ENCODE measurements at regions not wholly inside any gene's neighbourhood (a gene's known extent, or its start where the extent isn't known, plus 50 kb on each side); places are given as distances from the start of the nearest gene placed in this dataset.
A peak's percentile ranks its signal among the peaks of the same experiment; 100 is the strongest.

DNA sequence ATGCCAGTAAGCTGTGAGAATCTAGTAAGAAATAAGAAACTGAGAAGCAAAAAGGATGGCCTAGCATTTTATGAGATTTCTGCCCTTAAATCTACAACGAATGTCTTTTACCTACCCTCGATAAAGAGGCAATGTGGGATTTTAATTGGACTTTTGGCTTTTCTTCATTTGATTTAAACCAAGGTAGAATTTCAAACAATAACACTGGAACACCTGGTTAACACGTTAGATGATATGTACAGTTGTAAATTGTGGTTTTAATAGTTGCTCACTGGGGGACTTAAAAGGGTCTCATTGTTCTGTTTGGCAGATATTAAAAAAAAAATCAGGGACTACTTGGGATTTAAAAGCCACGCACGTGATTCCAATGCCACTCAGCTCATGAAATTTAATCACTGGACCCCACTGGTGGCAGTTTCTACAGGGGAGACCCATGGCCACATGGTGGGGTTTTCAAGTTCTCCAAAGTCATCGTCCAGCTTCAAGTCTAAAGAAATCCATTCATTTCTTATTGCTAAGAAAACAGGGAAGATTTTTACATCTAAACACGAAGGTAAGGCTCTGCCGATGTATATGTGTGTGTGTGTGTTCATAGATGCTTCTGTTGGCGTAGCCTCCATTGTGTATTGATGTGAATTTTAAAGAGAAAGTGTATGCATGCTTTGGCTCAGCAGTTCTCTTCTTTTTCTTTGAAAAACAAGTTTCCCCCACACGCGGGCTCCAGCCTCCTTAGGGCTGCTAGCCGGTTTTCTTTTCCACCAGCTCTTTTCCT, 588.6 kb upstream of the MKI67 start:
- DNase-seq (ENCODE audit: low read depth in 4 of 4, low spot score in 2 of 4), result no peak

DNA sequence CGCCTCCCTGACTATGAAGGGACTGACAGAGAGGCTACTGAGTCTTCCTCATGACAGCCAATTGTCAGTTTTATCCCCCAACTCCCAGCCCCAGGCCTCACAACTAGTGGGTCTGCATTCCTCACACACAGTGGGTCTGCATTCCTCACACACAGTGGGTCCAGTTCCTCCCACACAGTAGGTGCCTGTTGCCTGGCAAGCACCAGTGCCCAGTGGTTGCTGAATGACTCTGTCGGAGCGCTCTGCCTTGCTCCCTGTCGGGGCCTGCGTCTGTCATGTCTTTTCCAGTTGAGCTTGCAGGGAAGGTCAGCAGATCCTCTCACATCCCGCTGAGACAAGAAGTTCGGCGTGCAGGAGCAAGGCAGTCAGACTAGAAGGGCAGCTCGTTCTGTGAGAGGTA, 590.0 kb upstream of the MKI67 start:
- DNase-seq (ENCODE audit: low read depth in 4 of 4, low spot score in 2 of 4), result no peak

DNA sequence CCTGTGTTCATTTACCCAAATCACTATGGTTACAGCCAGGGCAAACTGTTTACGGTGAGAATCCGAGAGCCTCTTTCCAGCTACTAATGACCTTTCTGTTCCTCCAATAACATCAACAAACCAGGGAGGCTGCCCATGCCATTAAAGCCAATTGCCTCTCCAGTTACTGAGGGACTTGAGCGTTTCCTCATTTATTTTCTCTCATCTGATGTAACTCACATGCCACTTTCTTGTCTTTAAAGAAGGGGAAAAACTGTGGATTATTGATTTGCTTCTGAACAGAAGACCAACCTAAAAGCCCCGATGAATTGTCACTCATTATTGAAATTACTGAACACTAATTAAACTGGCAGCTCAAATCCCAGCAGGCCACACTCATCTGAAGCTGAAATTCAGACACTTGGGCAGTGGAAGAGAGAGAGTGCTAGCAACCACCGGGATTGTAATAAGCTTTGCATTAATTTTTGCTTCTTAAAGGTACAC, 595.8 kb upstream of the MKI67 start:
- DNase-seq (ENCODE audit: low read depth in 4 of 4, low spot score in 2 of 4), result no peak

DNA sequence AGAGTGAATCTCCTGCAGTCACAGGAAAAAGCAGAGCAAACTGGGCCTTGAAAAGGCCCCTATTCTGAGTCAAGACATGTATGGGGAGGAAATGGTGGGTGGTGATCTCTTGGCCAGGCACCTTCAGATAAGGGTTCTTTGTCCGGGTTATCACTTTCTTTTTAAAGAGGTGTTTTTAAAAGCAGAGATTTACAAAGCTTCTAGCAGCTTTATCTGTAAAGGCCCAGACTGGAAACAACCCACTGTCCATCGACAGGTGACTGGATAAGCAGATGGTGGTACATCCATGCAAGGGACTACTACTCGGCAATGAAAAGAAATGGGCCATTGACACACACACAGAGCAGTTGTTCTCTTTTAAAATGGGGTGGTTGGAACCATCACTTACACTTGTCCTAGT, 596.7 kb upstream of the MKI67 start:
- no peak for DNase-seq (ENCODE audit: low read depth in 4 of 4, low spot score in 2 of 4)

DNA sequence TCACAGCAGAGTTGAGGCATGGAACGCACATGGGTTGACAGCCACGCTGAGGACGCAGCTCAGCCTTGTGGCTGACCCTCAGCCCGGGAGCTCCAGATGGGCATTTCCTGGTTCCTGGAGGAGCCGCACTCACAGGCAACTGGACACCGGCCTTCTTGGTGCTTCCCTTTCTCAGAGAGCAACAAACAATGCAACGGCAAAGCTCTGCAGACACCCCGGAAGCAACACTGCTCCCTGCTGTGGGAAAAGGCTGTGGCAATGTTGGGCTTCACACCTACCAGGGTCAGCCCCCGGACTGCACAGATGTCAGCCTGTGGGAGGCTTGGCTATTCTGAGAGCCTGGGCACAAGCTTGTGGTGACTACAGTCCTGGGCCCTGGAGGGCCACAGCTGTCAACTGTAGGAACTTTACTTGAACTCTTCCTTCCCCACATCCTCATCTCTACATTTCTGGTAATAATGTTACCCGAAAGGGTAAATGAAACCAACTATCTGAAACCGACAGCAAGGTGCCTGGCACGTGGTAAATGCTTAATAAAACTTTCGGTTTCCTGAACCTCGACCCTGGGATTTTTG, 597.5 kb upstream of the MKI67 start:
- no peak for DNase-seq (ENCODE audit: low read depth in 4 of 4, low spot score in 2 of 4)

DNA sequence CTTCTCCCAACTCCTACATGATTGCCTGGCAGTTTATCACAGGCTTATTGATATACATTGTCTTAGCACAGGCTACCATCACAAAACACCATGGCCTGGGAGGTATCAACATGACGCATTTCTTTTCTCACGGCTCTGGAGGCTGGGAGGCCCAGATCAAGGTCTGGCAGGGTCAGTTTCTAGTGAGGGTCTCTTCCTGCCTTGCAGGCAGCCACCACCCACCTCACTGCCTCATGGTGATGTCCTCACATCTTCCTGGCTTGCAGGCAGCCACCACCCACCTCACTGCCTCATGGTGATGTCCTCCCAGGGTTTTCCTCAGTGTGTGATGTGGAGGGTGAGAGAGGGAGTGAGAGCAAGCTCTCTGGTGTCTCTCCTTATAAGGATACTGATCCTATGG, 599.3 kb upstream of the MKI67 start:
- no peak for DNase-seq (ENCODE audit: low read depth in 4 of 4, low spot score in 2 of 4)

DNA sequence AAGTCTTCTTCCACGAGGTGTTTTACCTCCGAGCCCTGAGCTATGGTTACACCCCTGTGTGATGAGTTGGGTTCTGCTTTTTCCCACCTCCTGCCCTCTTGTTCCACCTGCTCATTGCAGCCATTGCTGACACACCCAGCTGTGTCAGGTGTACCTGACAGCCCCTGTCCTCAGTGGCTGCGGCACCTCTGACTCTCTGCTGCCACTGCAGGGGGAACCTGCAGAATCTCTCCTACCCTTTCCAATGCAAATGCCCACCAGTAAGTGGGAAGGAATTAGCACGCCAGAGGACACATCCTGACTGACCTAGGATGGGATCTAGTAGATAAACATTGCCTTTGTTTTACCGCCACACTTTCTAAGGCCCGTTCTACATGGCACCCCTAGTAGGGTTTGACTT, 600.9 kb upstream of the MKI67 start:
- DNase-seq (ENCODE audit: low read depth in 4 of 4, low spot score in 2 of 4), result no peak

DNA sequence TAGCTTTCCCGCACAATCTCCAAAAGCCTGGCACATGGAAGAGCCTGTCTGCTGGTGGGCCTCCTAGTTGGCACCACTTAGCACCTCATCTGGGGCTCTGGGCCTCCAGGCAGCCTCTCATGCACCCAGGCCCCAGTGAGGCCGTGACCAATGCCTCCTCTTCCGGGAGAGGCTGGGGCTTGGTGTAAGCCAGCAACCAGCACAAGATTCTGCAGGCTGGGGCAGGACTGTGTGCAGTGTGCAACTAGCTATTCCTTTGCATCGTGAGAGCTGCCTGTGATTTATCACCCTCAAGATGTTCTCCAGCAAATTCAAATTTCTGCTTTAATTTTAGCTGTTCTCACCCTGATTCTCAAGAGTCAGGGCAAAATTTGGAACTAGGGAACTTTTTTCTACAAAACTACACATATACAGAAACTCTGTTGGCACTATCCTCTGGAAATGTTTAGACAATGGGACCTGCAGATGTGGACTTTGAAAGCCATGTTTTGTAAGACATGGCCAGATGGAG, 603.7 kb upstream of the MKI67 start:
- DNase-seq (ENCODE audit: low read depth in 4 of 4, low spot score in 2 of 4), result no peak

DNA sequence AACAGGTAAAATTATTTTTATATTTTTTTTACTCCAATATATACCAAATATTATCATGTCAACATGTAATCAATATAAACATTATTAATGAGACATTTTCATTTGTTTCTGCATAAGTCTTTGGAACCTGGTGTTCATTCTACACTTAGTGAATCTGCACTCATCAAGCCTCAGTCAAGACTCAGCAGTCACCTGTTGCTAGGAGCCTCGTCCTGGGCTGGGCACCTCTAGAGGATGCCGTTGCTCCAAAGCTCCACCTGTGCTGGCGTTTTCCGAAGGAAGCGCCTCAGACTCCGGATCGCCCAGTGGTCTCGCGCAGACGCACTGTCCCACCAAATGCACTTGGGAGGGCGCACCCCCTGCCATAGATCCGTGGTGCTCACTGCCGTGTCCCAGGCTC, 604.7 kb upstream of the MKI67 start:
- DNase-seq (ENCODE audit: low read depth in 4 of 4, low spot score in 2 of 4), result no peak

DNA sequence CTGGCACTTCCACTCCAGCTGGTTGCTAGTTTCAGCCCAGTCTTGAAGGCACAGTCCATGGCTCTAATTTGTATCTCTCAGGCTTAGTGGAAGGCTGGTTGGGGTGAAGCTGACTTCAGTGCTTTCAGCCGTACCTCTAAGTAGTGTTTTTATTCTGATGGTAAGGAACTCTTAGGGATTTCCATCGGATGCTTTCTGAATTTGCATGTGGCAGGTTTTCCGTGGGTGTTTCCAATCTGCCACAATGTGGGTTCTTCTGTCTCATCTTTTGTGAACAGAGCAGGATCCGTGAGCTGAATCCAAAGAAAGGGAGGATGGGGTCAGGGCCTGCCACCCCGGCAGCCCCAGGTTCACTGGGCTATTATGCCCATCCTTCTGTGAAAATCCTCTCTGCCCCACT, 607.9 kb upstream of the MKI67 start:
- no peak for DNase-seq (ENCODE audit: low read depth in 4 of 4, low spot score in 2 of 4)

DNA sequence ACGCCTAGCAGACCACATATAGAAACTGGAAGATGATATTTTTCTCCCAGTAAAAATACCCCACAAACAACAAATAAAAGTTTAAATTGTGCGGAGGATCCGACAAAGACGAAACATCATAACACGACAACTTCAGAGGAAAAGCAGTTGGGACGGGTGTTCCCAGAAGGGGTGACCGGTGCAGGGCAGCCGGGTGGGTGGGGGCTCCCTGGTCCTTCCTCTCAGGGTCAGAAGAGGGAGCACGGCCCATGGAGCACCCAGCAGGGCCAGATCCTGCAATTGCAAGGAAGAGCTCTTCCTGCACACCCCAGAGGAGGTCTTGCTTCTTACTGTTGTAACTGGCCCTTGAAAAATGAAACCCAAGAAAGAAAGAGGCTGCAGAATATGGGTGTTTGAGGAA, 608.5 kb upstream of the MKI67 start:
- DNase-seq (ENCODE audit: low read depth in 4 of 4, low spot score in 2 of 4), result no peak

DNA sequence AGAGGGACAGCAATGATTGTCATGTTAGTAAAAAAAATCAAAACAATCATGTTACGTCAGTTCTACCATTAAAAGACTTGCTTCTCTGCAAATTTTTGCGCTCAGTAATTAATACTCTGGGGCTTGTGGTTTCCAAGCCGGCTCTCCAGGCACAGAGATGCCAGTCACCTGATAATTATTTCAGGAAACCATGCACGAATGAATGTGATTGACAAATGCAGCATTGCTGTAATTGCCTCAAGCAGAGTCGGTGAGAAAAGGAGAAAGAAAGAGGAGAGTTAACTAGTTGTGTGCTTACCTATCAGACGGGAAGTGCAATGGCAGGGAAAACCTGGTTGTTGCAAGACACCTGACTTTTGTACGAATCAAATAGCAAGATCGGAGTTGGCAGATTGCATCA, 609.8 kb upstream of the MKI67 start:
- DNase-seq (ENCODE audit: low read depth in 4 of 4, low spot score in 2 of 4), result no peak

DNA sequence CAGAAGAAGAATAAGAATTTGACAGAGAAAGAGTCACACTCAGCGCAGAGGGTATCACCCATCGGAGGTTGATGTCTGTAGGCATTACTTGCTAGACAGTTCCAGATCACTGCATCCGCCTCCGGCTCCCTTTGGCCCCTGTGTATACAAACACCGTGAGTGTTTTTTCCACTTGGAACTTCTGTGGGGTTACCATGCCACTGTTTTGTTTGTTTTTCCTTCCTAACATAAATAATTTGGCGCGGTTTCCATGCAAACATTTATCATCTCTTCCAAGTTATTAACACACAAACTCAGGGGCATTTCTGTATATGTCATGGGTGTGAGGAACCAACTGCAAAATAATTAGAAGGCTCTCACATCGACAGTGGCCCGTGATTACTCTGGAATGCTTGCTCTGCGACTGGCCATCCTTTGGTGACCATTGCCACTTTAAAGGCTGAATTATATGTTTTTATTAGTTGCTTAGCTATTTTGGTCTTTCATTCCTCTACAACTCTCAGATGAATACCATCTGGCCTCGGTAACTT, 612.2 kb upstream of the MKI67 start:
- no peak for DNase-seq (ENCODE audit: low read depth in 4 of 4, low spot score in 2 of 4)

DNA sequence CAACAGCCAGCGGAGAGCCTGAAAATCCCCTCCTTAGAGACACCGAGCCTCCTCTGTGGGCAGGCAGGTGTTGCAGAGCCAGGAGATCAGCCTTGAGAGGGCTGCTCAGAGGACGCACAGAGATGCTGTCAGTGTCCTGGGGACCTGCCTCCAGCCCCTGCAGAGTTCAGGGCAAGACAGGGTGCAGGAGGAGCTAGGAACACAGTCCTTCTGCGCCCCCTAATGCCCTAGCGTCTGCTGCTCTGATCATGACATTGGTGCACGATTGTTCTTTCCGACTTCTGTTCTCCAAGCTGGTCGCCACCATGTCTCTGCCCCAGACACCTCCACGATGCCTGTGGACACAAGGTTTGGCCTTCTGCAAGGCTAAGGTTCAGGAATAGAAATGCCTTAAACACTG, 613.7 kb upstream of the MKI67 start:
- no peak for DNase-seq (ENCODE audit: low read depth in 4 of 4, low spot score in 2 of 4)

DNA sequence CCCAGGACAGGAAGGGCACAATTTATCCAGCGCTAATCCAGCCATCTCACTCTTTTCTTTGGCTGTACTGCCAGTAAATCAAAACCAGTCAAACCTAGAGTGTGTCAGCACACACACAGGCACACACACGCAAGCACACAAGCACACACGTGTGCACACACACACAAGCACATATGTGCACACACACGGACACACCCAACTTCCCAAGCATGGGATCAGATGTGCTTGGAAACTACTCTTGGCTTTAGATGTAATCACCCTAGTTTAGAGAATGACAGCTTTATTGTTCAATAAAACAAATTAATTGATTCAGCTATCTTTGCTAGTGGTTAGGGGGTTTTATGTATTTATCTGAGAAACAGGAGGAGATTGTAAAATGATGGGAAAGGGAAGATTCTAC, 615.0 kb upstream of the MKI67 start:
- DNase-seq (ENCODE audit: low read depth in 4 of 4, low spot score in 2 of 4), result peak in 1 of 4 donors; percentile 29

DNA sequence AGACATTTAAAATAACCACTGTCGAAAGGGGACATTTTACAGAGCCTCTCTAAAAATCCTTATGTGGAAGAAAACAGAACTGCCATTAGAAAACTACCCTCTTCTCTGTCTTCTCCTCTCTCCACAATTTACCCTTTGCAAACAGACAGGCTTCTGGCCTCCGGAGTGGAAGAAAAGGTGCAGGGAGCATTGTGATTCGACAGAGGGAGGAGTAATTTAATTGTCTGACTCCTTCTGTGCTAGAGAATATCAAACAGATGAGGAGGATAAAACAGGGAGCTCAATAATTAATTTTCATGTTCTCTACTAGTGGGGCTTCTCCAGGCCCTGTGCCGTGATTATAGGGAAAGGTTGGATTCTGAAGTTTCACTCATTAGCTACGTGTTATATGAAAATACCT, 615.5 kb upstream of the MKI67 start:
- no peak for DNase-seq (ENCODE audit: low read depth in 4 of 4, low spot score in 2 of 4)

DNA sequence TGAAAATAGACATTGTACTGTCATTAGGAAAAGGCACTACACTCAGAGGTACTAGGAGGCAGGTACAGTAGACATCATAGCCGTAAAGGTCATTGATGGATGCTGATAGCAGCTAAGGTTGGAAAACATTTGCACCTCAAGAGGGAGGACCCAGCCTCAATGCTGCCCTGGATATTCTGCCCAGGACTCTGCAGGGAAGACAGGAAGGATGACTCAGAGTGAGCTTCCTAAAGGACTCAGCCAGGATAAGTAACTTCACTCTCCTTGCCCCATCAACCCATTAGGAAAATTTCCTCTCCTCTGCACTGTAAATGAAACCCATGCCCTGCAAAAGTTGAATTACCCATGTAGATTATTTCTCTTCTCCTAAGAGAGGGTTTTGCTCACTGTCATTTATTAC, 617.9 kb upstream of the MKI67 start:
- DNase-seq (ENCODE audit: low read depth in 4 of 4, low spot score in 2 of 4), result no peak

DNA sequence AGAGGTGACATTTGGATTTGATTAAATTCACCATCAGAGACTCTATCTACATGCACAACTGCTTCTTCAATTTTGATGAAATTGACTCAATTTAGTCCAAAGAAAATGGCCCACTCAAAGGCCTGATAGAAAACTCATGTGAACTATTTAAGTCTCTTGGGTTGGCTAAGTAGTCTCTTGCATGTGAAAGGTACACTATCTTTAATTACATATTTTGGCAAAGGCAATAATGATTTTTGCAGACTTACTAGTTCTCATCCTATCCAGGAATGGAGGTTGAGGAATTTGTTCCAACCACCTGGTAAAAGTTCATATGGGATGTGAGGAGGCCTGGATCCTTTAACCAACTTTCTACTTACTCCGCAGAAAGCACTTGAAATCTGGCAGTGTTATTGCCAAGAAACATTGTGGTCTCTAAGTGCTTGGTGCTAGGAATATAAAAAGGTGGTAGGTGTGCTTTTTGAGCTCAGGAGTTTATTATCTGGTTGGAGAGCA, 618.6 kb upstream of the MKI67 start:
- no peak for DNase-seq (ENCODE audit: low read depth in 4 of 4, low spot score in 2 of 4)

DNA sequence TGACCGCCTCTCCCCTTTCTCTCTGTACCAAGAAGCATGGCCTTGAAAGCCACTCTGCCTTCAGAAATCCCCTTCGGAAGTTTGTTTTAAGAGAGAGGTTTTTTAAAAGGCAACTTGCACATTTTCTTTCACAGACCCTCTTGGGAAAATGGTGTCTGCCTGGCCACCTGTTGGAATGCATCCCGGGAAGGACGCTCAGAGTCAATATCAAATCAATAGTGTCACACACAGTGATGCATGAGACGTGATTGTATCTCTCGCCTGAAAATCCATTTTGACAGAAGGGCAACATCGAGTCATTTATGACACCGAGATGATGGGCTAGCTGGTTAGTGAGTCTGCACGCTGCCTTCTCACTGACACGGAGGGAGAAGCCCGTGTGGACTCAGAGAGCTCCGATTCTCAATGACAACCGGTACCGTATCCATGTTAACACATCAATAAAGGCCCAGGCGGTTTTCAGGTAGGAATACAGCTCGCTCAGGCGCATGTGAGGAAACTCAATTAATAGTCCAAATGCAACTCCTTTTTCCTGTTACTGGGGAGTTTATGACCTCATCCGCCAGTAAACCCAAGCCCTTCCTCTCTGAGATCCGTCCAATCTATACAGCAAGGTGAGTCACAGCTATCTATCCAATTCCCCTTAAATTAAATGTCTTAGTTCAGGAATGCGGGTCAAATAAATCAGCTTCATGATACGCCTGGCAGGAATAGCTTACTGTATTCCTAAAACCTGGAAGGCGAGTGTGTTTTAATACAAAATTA, 621.5 kb upstream of the MKI67 start:
- no peak for DNase-seq (ENCODE audit: low read depth in 4 of 4, low spot score in 2 of 4)

DNA sequence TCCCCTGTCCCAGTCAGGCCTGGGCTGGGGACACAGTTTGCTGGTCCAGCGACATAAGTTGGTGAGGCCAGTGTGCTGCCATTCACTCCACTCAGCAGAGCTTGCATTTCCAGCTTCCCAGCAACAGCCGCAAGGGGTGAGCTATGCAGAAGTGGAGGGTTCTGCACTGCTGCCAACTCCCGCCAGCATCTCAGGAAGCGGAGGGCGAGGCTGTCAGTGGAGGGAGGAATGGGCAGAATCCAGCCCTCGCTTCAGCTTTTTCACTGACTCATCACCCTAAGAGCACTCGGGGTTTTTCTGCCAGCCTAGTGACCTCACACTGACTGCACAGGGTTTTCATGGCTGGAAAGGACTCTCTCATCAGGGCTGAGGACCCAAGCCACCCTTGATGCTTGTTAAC, 625.1 kb upstream of the MKI67 start:
- no peak for DNase-seq (ENCODE audit: low read depth in 4 of 4, low spot score in 2 of 4)

DNA sequence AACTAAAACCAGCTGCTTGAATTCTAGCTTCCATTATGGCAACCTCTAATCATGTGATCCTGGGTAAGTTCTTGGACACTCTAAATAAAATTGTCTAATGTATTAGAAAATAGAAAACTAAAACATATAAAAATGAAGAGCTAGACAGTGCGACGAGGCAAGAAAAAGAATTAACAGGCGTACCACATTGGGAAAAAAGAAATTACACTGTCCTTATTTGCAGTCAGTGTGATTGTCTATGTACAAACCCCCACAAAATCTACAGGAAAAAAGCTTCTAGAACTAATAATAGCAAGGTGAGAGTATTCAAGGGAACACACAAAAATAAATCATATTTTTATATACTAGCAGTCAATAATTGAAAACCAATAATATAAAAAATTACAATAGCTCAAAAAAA, 625.6 kb upstream of the MKI67 start:
- no peak for DNase-seq (ENCODE audit: low read depth in 4 of 4, low spot score in 2 of 4)
